GM19438 (cell line): ENCODE measurements at regions not wholly inside any gene's neighbourhood (a gene's known extent, or its start where the extent isn't known, plus 50 kb on each side); places are given as distances from the start of the nearest gene placed in this dataset.

Source experiments
- ATAC-seq: cut with Tn5 transposase; IDR thresholded peaks from one replicate; pipeline ENCODE4 v1.9.1; 2021; ENCODE audit warnings: low read depth; ENCODE audit not compliant: unreplicated experiment

GRCh38 chr5:60346393-60346792 is 353.6 kb downstream of the DEPDC1B start:
- ATAC-seq = no peak

GRCh38 chr5:60343102-60343501 is 356.9 kb downstream of the DEPDC1B start:
- no peak for ATAC-seq

GRCh38 chr5:60340965-60341471 is 358.9 kb downstream of the DEPDC1B start:
- ATAC-seq = no peak

GRCh38 chr5:60340326-60340725 is 359.6 kb downstream of the DEPDC1B start:
- no peak for ATAC-seq

GRCh38 chr5:60339691-60340201 is 360.2 kb downstream of the DEPDC1B start:
- ATAC-seq = no peak

GRCh38 chr5:60338846-60339245 is 361.1 kb downstream of the DEPDC1B start:
- no peak for ATAC-seq

- no peak for ATAC-seq
These were observed 363.5 kb downstream of the DEPDC1B start for GRCh38 chr5:60336491-60336890.

GRCh38 chr5:60335913-60336312 is 364.1 kb downstream of the DEPDC1B start:
- ATAC-seq = no peak

- ATAC-seq = no peak
These were observed 365.7 kb downstream of the DEPDC1B start for GRCh38 chr5:60334281-60334713.

- ATAC-seq = no peak
These were observed 366.9 kb downstream of the DEPDC1B start for GRCh38 chr5:60333005-60333571.

GRCh38 chr5:60332244-60333004 is 367.5 kb downstream of the DEPDC1B start:
- no peak for ATAC-seq

- ATAC-seq = no peak
These were observed 369.7 kb downstream of the DEPDC1B start for GRCh38 chr5:60330236-60330635.

- no peak for ATAC-seq
These were observed 374.1 kb downstream of the DEPDC1B start for GRCh38 chr5:60325870-60326269.

GRCh38 chr5:60323596-60323995 is 376.4 kb downstream of the DEPDC1B start:
- ATAC-seq = no peak

GRCh38 chr5:60312098-60312497 is 387.9 kb downstream of the DEPDC1B start:
- no peak for ATAC-seq

GRCh38 chr5:60299944-60300343 is 400.0 kb downstream of the DEPDC1B start:
- no peak for ATAC-seq

GRCh38 chr5:60297658-60298057 is 402.3 kb downstream of the DEPDC1B start:
- ATAC-seq = no peak

GRCh38 chr5:60295423-60295822 is 401.9 kb upstream of the PDE4D start:
- ATAC-seq = no peak

- no peak for ATAC-seq
These were observed 400.0 kb upstream of the PDE4D start for GRCh38 chr5:60293518-60293917.

GRCh38 chr5:60287174-60287771 is 393.7 kb upstream of the PDE4D start:
- peak; percentile 85 for ATAC-seq

- ATAC-seq = no peak
These were observed 392.4 kb upstream of the PDE4D start for GRCh38 chr5:60285910-60286309.
